H7 (cell line): ENCODE measurements at regions not wholly inside any gene's neighbourhood (a gene's known extent, or its start where the extent isn't known, plus 50 kb on each side); places are given as distances from the start of the nearest gene placed in this dataset.
"Not testable (repeated sequence)": the region's sequence is repeated elsewhere in the genome, so short reads cannot be mapped to it uniquely, and the experiment has no call there.

Experiments
- DNase-seq: peaks from one replicate; pipeline ENCODE4 v3.0.0; 2012
- H3K27me3 ChIP-seq: 2 replicates; pipeline ENCODE4 v1.6.0; 2011; ENCODE audit warnings: mild to moderate bottlenecking, low read length; ENCODE audit not compliant: control insufficient read depth, insufficient read depth
- H3K36me3 ChIP-seq: replicated peaks from 2 replicates; pipeline ENCODE4 v1.5.1; 2011; ENCODE audit warnings: low read length; ENCODE audit not compliant: control insufficient read depth, insufficient read depth
- H3K4me3 ChIP-seq: 2 replicates; pipeline ENCODE4 v1.5.1; 2011; ENCODE audit warnings: low read depth, mild to moderate bottlenecking, control low read depth, low read length, moderate library complexity; ENCODE audit not compliant: insufficient read depth

DNA sequence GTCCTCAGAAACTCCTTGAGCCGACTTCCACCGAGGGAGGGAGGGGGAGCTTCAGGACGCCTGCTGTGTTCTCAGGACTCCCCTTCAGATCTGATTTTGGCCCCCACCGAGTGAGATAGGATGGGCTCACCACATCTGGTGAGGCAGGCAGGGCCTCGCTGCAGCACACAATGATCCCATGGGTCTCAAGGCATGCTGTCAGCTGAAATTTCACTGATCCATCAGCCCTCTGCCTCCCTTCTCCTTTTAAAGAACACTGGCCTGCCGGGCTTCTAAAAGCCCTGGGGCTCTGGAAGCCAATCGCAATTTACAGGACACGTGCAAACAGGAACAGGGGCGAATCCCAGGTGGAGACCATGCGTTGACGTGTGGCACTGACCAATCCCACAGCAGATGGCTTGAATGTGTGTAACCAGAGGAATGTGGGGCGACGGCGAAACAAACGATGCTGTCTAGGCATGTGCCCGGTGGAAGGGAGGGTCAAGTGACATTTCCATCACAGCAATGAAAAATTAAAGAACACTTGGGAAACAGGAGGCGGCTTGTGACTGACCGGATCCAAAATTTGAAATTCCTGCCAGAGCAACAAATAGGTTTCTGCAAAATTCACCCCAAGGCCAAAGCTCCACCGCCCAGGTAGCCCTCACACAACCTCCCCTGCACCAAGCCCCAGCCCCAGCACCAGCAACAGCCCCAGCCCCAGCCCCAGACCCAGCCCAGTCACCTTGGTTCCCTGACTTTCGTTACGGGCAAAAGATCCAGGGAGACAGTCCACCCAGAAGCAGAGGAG is 167.1 kb upstream of the ZNF337 start:
- Histone ChIP-seq H3K4me3 (peak overlapping the region; percentile 36), H3K27me3 (peaks cover 93% of the 10 kb centered on the region), H3K36me3 (no peaks in the 10 kb centered on the region)
- DNase-seq: peak; percentile 25

DNA sequence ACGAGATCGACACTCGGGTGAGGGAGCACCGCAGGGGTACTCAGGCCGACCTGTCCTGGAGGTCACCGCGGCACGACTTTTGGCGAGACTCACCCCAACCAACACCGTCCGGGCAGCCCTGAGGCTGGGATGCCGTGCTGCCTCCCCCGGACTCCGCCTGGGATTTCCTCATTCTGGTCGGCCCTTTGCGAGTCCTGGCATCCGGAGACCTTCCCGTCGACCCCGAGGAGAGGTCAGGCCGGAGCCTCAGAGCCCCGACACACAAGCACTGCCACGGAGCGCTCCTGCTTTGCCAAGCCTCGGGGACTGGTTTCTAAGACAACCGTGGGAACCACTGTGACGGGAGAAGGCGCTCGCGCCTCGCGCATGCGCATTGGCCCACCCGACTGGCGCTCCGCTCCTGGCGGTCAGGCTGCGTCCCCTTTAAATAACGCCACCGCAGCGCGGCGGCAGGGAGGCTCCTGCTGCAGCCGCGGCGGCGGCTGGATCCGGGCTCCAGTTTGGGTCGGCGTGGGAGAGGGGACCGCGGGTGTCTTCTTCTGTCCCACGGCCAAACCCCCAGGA is 166.4 kb upstream of the ZNF337 start:
- peaks cover 94% of the 10 kb centered on the region for H3K27me3 ChIP-seq

DNA sequence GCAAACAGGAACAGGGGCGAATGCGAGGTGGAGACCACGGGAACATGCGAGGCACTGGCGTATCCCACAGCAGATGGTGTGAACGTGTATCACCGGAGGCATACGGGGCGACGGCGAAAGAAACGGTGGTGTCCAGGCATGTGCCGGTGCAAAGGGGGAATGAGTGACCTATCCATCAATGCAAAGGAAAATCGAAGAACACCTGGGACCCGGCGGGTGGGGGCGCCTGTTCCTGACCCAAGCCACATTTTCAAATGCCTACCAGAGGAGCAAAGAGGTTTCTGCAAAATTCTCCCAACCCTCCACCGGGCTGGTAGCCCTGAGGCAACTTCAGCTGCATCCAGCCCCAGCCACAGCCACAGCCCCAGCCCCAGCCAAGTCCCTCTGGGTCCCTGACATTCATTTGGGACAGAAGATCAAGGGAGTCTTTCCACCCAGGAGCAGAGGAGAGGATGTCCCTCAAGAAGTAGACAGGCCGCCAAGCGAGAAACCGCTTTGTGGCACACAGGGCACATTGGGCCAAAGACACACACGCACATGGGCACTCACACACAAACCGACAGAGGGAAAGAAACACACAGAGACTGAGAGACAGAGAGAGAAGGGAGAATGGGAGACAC is 164.0 kb upstream of the ZNF337 start:
- H3K36me3 ChIP-seq: no peaks in the 10 kb centered on the region
- no peak overlapping the region for H3K4me3 ChIP-seq
- peaks cover 82% of the 10 kb centered on the region for H3K27me3 ChIP-seq
- DNase-seq: peak; percentile 16

More for the DNA sequence above, 166.4 kb upstream of the ZNF337 start:
- DNase-seq: peak; percentile 81
- peak overlapping the region; percentile 36 for H3K4me3 ChIP-seq
- H3K36me3 ChIP-seq: not testable (repeated sequence)

DNA sequence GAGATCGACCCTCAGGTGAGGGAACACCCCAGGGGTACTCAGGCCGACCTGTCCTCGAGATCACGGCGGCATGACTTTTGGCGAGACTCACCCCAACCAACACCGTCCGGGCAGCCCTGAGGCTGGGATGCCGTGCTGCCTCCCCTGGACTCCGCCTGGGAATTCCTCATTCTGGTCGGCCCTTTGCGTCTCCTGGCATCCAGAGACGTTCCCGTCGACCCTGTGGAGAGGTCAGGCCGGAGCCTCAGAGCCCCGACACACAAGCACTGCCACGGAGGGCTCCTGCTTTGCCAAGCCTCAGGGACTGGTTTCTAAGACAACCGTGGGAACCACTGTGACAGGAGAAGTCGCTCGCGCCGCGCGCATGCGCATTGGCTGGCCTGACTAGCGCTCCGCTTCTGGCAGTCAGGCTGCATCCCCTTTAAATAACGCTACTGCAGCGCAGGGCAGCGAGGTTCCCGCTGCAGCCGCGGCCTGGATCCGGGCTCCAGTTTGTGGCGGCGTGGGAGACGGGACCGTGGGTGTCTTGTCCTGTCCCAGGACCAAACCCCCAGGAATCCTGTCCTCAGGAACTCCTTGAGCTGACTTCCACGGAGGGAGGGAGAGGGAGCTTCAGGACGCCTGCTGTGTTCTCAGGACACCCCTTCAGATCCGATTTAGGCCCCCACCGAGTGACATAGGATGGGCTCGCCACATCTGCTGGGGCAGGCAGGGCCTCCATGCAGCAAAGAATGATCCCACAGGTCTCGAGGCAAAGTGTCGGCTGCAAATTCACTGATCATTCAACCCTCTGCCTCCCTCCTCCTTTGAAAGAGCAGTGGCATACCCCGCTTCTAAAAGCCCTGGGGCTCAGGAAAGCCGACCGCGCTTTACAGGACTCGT is 163.2 kb upstream of the ZNF337 start:
- Histone ChIP-seq H3K36me3 (no peaks in the 10 kb centered on the region), H3K4me3 (no peak overlapping the region), H3K27me3 (peaks cover 75% of the 10 kb centered on the region)
- DNase-seq: peak; percentile 68

DNA sequence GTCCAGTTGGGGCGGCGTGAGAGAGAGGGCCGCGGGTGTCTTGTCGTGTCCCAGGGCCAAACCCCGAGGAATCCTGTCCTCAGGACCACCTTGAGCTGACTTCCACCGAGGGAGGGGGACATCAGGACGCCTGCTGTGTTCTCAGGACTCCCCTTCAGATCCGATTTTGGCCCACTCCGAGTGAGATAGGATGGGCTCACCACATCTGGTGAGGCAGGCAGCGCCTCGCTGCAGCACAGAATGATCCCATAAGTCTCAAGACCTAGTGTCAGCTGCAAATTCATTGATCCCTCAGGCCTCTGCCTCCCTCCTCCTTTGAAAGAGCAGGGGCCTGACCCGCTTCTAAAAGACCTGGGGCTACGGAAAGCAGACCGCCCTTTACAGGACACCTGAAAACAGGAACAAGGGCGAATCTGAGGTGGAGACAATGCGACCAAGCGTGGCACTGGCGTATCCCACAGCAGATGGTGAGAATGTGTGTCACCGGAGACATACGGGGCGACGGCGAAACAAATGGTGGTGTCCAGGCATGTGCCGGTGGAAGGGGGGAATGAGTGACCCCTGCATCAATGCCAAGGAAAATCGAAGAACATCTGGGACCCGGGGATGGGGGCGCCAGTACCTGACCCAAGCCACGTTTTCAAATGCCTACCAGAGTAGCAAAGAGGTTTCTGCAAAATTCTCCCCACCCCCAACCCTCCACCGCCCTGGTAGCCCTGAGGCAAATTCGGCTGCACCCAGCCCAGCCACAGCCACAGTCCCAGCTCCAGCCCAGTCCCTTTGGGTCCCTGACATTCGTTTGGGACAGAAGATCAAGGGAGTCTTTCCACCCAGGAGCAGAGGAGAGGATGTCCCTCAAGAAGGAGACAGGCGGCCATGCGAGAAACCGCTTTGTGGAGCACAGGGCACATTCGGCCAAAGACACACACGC is 162.1 kb upstream of the ZNF337 start:
- DNase-seq: peak; percentile 5
- Histone ChIP-seq H3K27me3 (peaks cover 63% of the 10 kb centered on the region), H3K4me3 (peak overlapping the region; percentile 31; the same call in 1 of the 2 replicates), H3K36me3 (no peaks in the 10 kb centered on the region)

DNA sequence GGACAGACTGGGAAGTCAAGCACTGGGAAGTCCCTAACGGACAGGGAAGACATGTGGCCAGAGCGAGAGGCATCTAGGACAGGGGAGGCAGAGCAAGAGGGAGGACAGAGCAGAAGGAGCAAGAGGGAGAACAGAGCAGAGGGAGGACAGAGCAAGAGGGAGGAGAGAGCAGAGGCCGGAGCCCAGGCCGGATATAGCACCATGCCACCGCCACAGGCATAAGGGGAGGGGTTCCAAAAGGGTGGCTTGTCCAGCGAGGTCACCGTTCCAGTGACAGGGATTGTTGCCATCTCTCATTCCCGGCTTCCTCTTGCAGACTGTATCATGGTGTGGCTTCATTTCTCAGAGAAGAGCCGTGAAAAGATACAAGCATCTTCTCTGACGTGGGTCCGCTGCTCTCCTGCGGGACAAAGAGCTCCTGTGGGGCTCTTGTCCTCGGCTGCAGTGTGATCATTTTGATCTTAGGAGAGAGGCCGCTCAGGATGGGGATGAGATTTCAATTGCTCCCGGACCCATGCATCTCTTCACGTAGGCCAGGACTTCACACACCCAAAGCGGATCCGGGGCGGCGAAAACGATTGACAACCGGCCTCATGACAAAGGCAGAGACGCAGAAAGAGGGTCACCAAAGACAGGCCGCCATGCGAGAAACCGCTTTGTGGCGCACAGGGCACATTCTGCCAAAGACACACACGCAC is 160.6 kb upstream of the ZNF337 start:
- not testable (repeated sequence) for H3K4me3 ChIP-seq, DNase-seq, H3K36me3 ChIP-seq
- H3K27me3 ChIP-seq: peaks cover 50% of the 10 kb centered on the region

DNA sequence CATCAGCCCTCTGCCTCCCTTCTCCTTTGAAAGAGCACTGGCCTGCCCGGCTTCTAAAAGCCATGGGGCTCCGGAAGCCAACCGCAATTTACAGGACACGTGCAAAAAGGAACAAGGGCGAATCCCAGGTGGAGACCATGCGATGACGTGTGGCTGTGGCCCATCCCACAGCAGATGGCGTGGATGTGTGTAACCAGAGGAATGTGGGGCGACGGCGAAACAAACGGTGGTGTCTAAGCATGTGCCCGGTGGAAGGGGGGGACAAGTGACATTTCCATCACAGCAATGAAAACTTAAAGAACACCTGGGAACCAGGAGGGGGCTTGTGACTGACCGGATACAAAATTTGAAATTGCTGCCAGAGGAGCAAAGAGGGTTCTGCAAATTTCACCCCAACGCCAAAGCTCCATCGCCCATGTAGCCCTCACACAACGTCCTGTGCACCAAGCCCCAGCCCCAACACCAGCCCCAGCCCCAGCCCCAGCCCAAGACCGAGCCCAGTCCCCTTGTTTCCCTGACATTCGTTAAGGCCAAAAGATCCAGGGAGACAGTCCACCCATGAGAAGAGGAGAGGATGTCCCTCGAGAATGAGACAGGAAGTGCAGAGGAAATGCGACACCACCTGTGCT is 159.7 kb upstream of the ZNF337 start:
- peak; percentile 5 for DNase-seq
- peaks cover 43% of the 10 kb centered on the region for H3K27me3 ChIP-seq
- H3K4me3 ChIP-seq: no peak overlapping the region
- no peaks in the 10 kb centered on the region for H3K36me3 ChIP-seq

DNA sequence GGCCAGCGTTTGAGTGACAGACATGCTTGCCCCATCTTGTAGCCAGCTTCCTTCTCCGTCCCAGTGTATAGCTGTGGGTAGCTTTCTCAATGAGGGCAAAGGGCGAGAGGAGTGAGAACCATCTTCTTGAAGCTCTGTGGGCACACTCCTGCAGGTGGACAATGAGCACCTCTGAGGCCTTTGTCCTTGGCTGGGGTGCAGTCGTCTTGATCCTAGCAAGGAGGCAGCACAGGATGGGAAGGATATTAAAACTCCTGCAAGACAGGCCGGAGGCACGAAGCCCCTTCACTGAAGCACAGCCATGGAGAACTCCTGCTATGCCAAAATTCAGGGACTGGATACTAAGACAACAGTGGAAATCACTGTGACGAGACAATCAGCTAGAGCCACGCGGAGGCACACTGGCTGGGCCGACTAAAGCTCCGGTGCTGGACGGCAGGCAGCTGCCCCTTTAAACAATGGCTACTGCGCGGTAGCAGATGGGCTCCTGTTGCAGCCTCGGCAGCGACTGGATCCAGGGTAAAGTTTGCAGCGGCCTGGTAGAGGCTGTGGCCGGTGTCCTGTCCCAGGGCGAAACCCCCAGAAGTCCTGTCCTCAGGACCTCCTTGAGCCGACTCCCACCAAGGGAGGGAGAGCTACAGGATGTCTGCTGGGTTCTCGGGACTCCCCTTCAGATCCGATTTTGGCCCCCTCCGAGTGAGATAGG is 159.0 kb upstream of the ZNF337 start:
- DNase-seq, H3K4me3 ChIP-seq: not testable (repeated sequence)

DNA sequence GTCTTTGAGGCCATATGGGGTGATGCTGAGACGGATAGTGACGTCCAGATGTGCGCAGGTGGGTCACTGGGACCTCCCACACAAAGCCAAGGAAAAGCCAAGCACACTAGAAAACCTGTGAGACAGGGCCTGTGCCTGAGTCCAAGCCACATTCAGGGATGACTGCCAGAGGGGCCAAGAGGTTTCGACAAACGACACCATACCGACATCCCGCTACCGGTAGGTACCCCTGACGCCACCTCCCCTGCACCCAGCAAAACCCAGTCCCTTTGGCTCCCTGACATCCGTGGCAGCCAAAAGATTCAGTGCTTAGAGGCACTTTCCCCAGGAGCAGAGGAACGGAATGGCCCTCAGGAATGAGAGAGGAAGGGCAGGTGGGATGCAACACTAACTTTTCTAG is 158.0 kb upstream of the ZNF337 start:
- H3K27me3 ChIP-seq: peaks cover 26% of the 10 kb centered on the region

More for the DNA sequence above, 159.0 kb upstream of the ZNF337 start:
- not testable (repeated sequence) for H3K36me3 ChIP-seq
- peaks cover 35% of the 10 kb centered on the region for H3K27me3 ChIP-seq

DNA sequence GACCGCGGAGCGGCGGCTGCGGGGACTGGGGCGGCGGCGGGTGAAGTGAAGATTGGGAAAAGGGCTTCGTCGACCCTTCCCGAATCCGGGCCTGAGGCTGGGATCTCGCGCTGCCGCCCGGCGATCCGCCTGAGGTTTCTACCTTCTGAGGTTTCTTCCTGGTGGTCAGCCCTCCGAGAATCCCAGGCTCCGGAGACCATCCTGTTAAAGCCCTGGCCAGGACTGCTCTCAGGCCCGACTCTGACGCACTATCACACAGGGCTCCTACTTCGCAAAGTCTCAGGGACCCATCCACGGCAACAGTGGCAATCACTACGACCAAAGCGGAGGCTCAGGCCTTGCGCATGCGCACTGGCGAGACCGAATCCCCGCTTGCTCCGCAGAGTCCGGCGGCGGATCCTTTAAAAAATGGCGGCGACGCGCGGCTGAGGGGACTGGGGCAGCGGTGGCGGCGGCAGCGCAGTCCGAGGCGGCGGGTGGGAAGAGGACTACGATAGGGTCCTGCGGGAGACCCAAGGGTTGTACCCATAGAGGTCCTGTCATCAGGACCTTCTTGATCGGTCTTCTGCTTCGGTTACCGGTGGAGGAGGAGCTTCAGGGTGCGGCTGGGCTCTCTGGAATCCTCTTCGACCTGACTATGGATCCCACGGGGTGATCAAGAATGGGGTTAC is 157.2 kb upstream of the ZNF337 start:
- not testable (repeated sequence) for DNase-seq, H3K36me3 ChIP-seq, H3K4me3 ChIP-seq
- peaks cover 18% of the 10 kb centered on the region for H3K27me3 ChIP-seq

More for the DNA sequence above, 158.0 kb upstream of the ZNF337 start:
- DNase-seq, H3K36me3 ChIP-seq, H3K4me3 ChIP-seq: not testable (repeated sequence)

DNA sequence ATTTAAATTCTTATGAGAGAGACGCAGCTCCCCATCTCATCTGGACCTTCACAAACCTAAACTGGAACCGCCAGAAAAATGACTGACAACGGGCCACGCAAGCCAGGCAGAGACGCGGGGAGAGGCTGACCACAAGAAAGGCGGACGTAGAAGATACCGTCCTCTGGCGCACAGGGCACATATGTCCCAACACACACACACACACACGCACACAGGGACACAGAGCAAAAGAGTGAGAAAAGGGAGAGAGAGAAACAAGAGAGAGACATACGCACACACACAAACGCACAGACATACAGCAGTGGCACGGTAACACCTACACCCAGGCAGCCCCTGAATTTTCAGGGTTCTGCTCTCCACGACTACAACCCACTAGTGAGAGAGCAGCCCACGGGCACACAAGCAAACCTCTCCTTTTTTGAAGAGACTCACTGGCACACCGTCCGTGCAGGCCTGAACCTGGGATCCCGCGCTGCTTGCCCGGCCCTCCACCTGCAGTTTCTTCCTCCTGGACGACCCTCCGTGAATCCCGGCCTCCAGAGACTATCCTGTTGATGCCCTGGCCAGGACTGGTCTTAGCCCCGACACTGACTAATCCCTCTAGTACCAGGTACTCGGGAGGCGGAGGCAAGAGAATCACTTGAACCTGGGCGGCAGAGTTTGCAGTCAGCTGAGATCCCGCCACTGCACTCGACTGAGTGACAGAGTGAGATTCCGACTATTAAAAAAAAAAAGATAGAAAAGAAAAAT is 156.5 kb upstream of the ZNF337 start:
- H3K4me3 ChIP-seq, H3K36me3 ChIP-seq, DNase-seq: not testable (repeated sequence)
- H3K27me3 ChIP-seq: peaks cover 11% of the 10 kb centered on the region
